ENCODE measurements at regions not wholly inside any gene's neighbourhood (a gene's known extent, or its start where the extent isn't known, plus 50 kb on each side); places are given as distances from the start of the nearest gene placed in this dataset.
"Not testable (repeated sequence)": the region's sequence is repeated elsewhere in the genome, so short reads cannot be mapped to it uniquely, and the experiment has no call there.

DNA sequence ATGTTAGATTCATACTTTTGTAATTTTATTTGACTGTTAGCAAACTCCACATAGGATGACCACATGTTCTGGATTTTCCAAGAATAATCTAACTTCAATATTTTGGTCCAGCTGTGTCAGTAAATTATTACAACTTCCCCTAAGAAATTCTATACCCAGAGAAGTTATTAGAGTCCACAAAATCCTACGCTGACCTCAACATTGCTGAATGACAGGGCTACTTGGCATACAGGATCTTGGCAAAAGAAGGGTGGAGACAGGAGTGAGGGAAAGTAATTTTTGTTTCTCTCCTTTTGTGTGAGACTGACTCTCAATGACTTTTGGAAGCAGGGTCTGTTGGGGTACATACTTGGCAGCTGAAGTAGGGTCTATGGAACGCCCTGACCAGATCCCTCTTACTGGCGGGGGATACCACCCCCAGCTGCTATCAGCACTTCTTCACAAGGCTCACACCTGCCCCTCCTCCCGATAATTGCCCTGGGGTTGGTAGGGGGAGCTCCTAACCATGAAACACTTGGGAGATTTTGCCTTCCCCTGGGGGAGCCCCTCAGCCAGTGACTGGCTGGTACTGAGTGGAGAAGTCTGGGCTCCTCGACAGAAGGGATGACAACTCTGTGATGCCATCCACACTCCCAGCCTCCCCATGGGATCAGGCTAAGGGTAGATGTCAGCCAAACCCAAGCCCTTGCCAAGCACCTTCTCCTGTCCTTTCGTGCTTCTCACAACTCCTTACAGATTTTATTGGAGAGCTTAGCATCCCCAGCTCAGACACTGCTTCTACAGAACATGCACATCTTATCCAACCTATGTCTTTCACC lies 110.6 kb upstream of the FHL2 start:
- H3K4me1 ChIP-seq: peaks cover 0 to 3% (median 0%) of the 10 kb centered on the region in 4 donors
- H3K27ac ChIP-seq (replicated peaks in 1 of 4): no peak overlapping the region
- H3K9me3 ChIP-seq: no peaks in the 10 kb centered on the region
- TF ChIP-seq POLR2AphosphoS5 (IDR thresholded peaks at IDR 0.05) (no peak), EP300 (IDR thresholded peaks at IDR 0.05) (no peak), POLR2A (IDR thresholded peaks at IDR 0.05; ENCODE audit: low read depth) (no peak)
- TF ChIP-seq, protein P1, sequence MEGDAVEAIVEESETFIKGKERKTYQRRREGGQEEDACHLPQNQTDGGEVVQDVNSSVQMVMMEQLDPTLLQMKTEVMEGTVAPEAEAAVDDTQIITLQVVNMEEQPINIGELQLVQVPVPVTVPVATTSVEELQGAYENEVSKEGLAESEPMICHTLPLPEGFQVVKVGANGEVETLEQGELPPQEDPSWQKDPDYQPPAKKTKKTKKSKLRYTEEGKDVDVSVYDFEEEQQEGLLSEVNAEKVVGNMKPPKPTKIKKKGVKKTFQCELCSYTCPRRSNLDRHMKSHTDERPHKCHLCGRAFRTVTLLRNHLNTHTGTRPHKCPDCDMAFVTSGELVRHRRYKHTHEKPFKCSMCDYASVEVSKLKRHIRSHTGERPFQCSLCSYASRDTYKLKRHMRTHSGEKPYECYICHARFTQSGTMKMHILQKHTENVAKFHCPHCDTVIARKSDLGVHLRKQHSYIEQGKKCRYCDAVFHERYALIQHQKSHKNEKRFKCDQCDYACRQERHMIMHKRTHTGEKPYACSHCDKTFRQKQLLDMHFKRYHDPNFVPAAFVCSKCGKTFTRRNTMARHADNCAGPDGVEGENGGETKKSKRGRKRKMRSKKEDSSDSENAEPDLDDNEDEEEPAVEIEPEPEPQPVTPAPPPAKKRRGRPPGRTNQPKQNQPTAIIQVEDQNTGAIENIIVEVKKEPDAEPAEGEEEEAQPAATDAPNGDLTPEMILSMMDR (IDR thresholded peaks at IDR 0.05): no peak
- intact Hi-C loops (cut with DNase I): no loop called here
- WGBS: 72% methylated on average over 6 of the region's 6 CpGs
- H3K27me3 ChIP-seq: no peaks in the 10 kb centered on the region
- no peak for DNase-seq (ENCODE audit: extremely low spot score)
- H3K36me3 ChIP-seq: no peaks in the 10 kb centered on the region
- H3K4me3 ChIP-seq: no peak overlapping the region

DNA sequence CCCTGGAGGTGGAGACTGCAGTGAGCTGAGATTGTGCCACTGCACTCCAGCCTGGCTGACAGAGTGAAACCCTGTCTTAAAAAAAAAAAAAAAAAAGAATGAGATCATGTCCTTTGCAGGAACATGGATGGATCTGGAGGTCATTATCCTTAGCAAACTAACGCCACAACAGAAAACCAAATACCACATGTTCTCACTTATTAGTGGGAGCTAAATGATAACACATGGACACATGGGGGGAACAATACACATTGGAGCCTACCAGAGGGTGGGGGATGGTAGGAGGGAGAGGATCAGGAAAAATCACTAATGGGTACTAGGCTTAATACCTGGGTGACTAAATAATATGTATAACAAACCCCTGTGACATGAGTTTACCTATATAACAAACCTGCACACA lies 108.0 kb upstream of the FHL2 start:
- H3K4me1 ChIP-seq; H3K36me3 ChIP-seq; intact Hi-C loops (cut with DNase I); H3K9me3 ChIP-seq; H3K27ac ChIP-seq (replicated peaks in 1 of 4); H3K27me3 ChIP-seq; H3K4me3 ChIP-seq; DNase-seq (ENCODE audit: extremely low spot score): not testable (repeated sequence)
- 42% methylated on average over 1 of the region's 1 CpG for WGBS

DNA sequence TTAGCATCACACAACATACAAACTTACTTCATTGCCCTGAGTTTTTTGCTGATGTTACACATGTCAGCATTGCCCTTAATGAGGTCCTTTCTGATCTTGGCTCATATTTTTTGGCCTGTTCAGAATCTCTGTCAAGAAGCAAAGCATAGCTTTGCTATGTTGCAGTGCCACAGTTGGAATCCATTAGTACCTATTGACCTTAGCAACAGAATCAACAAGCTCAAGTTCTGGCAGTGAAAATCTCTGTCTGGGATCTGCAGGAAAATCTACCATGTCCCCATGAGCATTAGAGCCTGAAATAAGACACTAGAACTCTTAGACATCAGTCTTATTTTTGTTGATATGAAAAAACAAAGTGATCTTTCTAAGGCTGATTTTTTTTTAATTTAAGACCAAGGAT lies 105.6 kb upstream of the FHL2 start:
- DNase-seq (ENCODE audit: extremely low spot score): no peak
- Histone ChIP-seq H3K27me3 (no peaks in the 10 kb centered on the region), H3K36me3 (no peaks in the 10 kb centered on the region), H3K27ac (replicated peaks in 1 of 4) (no peak overlapping the region), H3K4me3 (no peak overlapping the region), H3K4me1 (no peaks in the 10 kb centered on the region), H3K9me3 (no peaks in the 10 kb centered on the region)
- intact Hi-C loops (cut with DNase I): no loop called here
- TF ChIP-seq POLR2AphosphoS5 (IDR thresholded peaks at IDR 0.05): no peak
- no peak for TF ChIP-seq POLR2A (IDR thresholded peaks at IDR 0.05; ENCODE audit: low read depth)
- TF ChIP-seq EP300 (IDR thresholded peaks at IDR 0.05): no peak
- TF ChIP-seq, protein P1 (IDR thresholded peaks at IDR 0.05): no peak

DNA sequence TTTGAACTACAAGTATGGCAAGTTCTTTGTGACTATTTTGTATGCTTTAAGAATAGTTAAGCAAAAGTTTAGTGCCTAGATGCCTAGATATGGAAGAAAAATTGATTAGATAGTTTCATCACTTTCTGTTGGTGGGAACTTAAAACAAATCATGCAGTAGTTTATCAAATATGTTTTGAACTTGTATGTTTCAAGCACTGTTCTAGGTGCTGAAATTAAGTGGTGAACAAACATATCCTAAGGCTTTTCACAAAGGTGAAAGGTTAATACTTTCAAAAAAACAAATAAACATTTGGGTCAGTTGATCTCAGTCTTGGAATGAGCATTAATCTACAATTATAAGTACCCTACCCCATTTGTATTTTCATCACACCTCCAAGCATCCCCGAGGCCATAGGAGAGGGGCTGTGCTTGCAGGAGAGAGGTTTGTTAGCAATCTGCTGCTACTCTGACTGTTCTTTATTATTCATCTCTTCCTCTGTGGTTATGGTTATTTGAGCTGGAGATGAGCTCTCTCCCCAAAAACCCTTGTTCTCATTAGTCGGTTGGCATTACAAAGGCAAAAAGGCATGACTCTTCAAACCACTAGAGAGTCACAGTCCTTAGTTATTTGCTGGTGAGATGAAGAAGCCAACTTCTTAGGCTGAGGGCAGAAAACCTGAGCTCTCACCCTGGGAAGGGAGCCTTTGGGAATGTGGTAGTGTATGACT lies 103.9 kb upstream of the FHL2 start:
- H3K4me3 ChIP-seq: no peak overlapping the region
- H3K4me1 ChIP-seq: peaks cover 0 to 7% (median 0%) of the 10 kb centered on the region in 4 donors
- no peak for DNase-seq (ENCODE audit: extremely low spot score)
- WGBS: 74% methylated on average over 2 of the region's 2 CpGs
- TF ChIP-seq POLR2A (IDR thresholded peaks at IDR 0.05; ENCODE audit: low read depth) (no peak), EP300 (IDR thresholded peaks at IDR 0.05) (no peak), POLR2AphosphoS5 (IDR thresholded peaks at IDR 0.05) (no peak)
- TF ChIP-seq, protein P1 (IDR thresholded peaks at IDR 0.05): no peak
- no peaks in the 10 kb centered on the region for H3K27me3 ChIP-seq
- no peaks in the 10 kb centered on the region for H3K36me3 ChIP-seq
- intact Hi-C loops (cut with DNase I): no loop called here
- no peaks in the 10 kb centered on the region for H3K9me3 ChIP-seq
- H3K27ac ChIP-seq (replicated peaks in 1 of 4): no peak overlapping the region

DNA sequence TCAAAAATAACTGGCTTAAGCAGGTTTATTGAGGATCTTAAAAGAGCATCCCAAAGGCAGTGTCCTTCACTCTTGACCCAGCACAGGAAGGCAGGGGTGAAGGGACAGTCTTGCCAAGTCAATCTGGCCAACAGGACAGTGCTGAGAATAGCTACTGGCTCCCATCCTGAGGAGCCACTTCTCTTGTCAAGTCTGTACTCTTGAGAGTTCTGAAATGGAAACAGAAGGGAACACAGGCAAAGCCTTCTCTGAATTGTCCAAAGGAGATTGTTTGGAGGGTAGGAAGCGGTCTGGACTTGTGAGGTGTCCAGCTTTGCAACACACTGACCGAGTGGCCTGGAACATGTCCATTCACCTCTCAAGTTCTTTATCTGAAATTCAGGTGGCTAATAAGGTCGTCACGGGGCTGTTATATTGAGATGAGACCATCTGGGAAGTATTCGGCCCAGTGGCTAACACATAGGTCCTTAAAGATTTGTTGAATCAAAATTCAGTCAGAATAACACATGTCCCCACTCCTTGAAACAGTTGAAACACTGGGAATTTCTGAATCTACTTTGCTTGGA lies 99.5 kb upstream of the FHL2 start:
- intact Hi-C loops (cut with DNase I): no loop called here
- WGBS: 83% methylated on average over 5 of the region's 5 CpGs

More for the DNA sequence above, 99.5 kb upstream of the FHL2 start:
- peaks cover 0 to 23% (median 0%) of the 10 kb centered on the region in 4 donors for H3K4me1 ChIP-seq
- H3K36me3 ChIP-seq: no peaks in the 10 kb centered on the region
- no peak overlapping the region for H3K27ac ChIP-seq (replicated peaks in 1 of 4)
- H3K9me3 ChIP-seq: peaks cover 0 to 8% (median 3%) of the 10 kb centered on the region in 4 donors
- H3K27me3 ChIP-seq: no peaks in the 10 kb centered on the region
- no peak for DNase-seq (ENCODE audit: extremely low spot score)
- TF ChIP-seq POLR2AphosphoS5 (IDR thresholded peaks at IDR 0.05): no peak
- TF ChIP-seq, protein P1 (IDR thresholded peaks at IDR 0.05): no peak
- TF ChIP-seq POLR2A (IDR thresholded peaks at IDR 0.05; ENCODE audit: low read depth): no peak
- TF ChIP-seq EP300 (IDR thresholded peaks at IDR 0.05): no peak
- no peak overlapping the region for H3K4me3 ChIP-seq

Measured in esophagus muscularis mucosa (tissue), 4 donors.